Liver (tissue), 2 donors: ENCODE measurements at regions not wholly inside any gene's neighbourhood (a gene's known extent, or its start where the extent isn't known, plus 50 kb on each side); places are given as distances from the start of the nearest gene placed in this dataset.

ENCODE experiments used
- YY1 ChIP-seq: IDR thresholded peaks from 2 replicates; pipeline ENCODE4 v1.6.1; 2016; ENCODE audit warnings: antibody characterized with exemption, mild to moderate bottlenecking
- TF ChIP-seq, protein P1 (sequence below): IDR thresholded peaks from 2 replicates; pipeline ENCODE4 v1.6.1; 2016; ENCODE audit warnings: antibody characterized with exemption
- TF ChIP-seq, protein P2 (sequence below): fragments of 150-350 bp; IDR thresholded peaks from 2 replicates; pipeline ENCODE4 v1.5.1; 2017; ENCODE audit warnings: improper control_type of control experiment, low read depth, low read length; ENCODE audit not compliant: missing input control
- donor health status: healthy.

GRCh38 chr10:84659497-84660439 is 331.4 kb downstream of the CCSER2 start:
- no peak for TF ChIP-seq YY1
- TF ChIP-seq, protein P1, sequence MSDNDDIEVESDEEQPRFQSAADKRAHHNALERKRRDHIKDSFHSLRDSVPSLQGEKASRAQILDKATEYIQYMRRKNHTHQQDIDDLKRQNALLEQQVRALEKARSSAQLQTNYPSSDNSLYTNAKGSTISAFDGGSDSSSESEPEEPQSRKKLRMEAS, result no peak
- TF ChIP-seq, protein P2, sequence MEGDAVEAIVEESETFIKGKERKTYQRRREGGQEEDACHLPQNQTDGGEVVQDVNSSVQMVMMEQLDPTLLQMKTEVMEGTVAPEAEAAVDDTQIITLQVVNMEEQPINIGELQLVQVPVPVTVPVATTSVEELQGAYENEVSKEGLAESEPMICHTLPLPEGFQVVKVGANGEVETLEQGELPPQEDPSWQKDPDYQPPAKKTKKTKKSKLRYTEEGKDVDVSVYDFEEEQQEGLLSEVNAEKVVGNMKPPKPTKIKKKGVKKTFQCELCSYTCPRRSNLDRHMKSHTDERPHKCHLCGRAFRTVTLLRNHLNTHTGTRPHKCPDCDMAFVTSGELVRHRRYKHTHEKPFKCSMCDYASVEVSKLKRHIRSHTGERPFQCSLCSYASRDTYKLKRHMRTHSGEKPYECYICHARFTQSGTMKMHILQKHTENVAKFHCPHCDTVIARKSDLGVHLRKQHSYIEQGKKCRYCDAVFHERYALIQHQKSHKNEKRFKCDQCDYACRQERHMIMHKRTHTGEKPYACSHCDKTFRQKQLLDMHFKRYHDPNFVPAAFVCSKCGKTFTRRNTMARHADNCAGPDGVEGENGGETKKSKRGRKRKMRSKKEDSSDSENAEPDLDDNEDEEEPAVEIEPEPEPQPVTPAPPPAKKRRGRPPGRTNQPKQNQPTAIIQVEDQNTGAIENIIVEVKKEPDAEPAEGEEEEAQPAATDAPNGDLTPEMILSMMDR, result no peak
